ENCODE measurements at regions not wholly inside any gene's neighbourhood (a gene's known extent, or its start where the extent isn't known, plus 50 kb on each side); places are given as distances from the start of the nearest gene placed in this dataset.

- no peaks in the 10 kb centered on the region for H4K20me1 ChIP-seq (ENCODE audit: insufficient read depth)
- H3K4me3 ChIP-seq (ENCODE audit: low read length): no peak overlapping the region
- no peaks in the 10 kb centered on the region for H3K9me3 ChIP-seq (ENCODE audit: low read length)
- H3K9ac ChIP-seq (ENCODE audit: low read length): no peak overlapping the region
- no peak for TF ChIP-seq SMC3 (conservative IDR thresholded peaks at IDR 0.05; ENCODE audit: poor library complexity)
- TF ChIP-seq CTCF (IDR thresholded peaks at IDR 0.05; ENCODE audit: poor library complexity, severe bottlenecking): no peak
- TF ChIP-seq MXI1 (conservative IDR thresholded peaks at IDR 0.05; ENCODE audit: poor library complexity, severe bottlenecking): no peak
- no peak for TF ChIP-seq TAF1 (IDR thresholded peaks at IDR 0.05; ENCODE audit: low read depth)
- TF ChIP-seq POLR2AphosphoS5 (IDR thresholded peaks at IDR 0.05): no peak
- no peak for TF ChIP-seq RAD21 (conservative IDR thresholded peaks at IDR 0.05)
- no peak for TF ChIP-seq EZH2 (IDR thresholded peaks at IDR 0.05; ENCODE audit: borderline replicate concordance, insufficient read depth, low read length, poor library complexity, severe bottlenecking)
- TF ChIP-seq REST (IDR thresholded peaks at IDR 0.05; ENCODE audit: borderline replicate concordance): no peak
- TF ChIP-seq EP300 (conservative IDR thresholded peaks at IDR 0.05; ENCODE audit: poor library complexity, severe bottlenecking): no peak
- H3K36me3 ChIP-seq (ENCODE audit: insufficient read depth, low read length): no peaks in the 10 kb centered on the region
- H3K27me3 ChIP-seq (ENCODE audit: insufficient read depth, low read depth, low read length): no peaks in the 10 kb centered on the region
- H3K79me2 ChIP-seq (replicated peaks; ENCODE audit: insufficient read depth, low read length): no peaks in the 10 kb centered on the region
- no peak overlapping the region for H3K4me2 ChIP-seq (ENCODE audit: low read length)
- no peak overlapping the region for H3K27ac ChIP-seq (ENCODE audit: low read length)
- no peaks in the 10 kb centered on the region for H3K9me2 ChIP-seq (ENCODE audit: insufficient read depth, low read length)
- no peaks in the 10 kb centered on the region for H3F3A ChIP-seq (ENCODE audit: insufficient read depth, low read length, poor library complexity, severe bottlenecking)
- no peak overlapping the region for H2AFZ ChIP-seq (ENCODE audit: low read depth, low read length)
Observed at GRCh38 chr2:36193680-36194079, 161.9 kb upstream of the CRIM1 start.

GRCh38 chr2:36192983-36193382 is 162.6 kb upstream of the CRIM1 start:
- no peak overlapping the region for H3K4me2 ChIP-seq (ENCODE audit: low read length)
- H2AFZ ChIP-seq (ENCODE audit: low read depth, low read length): no peak overlapping the region
- H3K4me3 ChIP-seq (ENCODE audit: low read length): no peak overlapping the region
- no peaks in the 10 kb centered on the region for H3K9me2 ChIP-seq (ENCODE audit: insufficient read depth, low read length)
- H3K79me2 ChIP-seq (replicated peaks; ENCODE audit: insufficient read depth, low read length): no peaks in the 10 kb centered on the region
- no peaks in the 10 kb centered on the region for H3K27me3 ChIP-seq (ENCODE audit: insufficient read depth, low read depth, low read length)
- H3F3A ChIP-seq (ENCODE audit: insufficient read depth, low read length, poor library complexity, severe bottlenecking): no peaks in the 10 kb centered on the region
- H3K36me3 ChIP-seq (ENCODE audit: insufficient read depth, low read length): no peaks in the 10 kb centered on the region
- H3K9me3 ChIP-seq (ENCODE audit: low read length): no peaks in the 10 kb centered on the region
- H3K27ac ChIP-seq (ENCODE audit: low read length): no peak overlapping the region
- no peak overlapping the region for H3K9ac ChIP-seq (ENCODE audit: low read length)
- no peaks in the 10 kb centered on the region for H4K20me1 ChIP-seq (ENCODE audit: insufficient read depth)
- no peak for TF ChIP-seq REST (IDR thresholded peaks at IDR 0.05; ENCODE audit: borderline replicate concordance)
- TF ChIP-seq CTCF (IDR thresholded peaks at IDR 0.05; ENCODE audit: poor library complexity, severe bottlenecking): no peak
- TF ChIP-seq EZH2 (IDR thresholded peaks at IDR 0.05; ENCODE audit: borderline replicate concordance, insufficient read depth, low read length, poor library complexity, severe bottlenecking): no peak
- TF ChIP-seq MXI1 (conservative IDR thresholded peaks at IDR 0.05; ENCODE audit: poor library complexity, severe bottlenecking): no peak
- no peak for TF ChIP-seq SMC3 (conservative IDR thresholded peaks at IDR 0.05; ENCODE audit: poor library complexity)
- TF ChIP-seq POLR2AphosphoS5 (IDR thresholded peaks at IDR 0.05): no peak
- TF ChIP-seq TAF1 (IDR thresholded peaks at IDR 0.05; ENCODE audit: low read depth): no peak
- TF ChIP-seq EP300 (conservative IDR thresholded peaks at IDR 0.05; ENCODE audit: poor library complexity, severe bottlenecking): no peak
- no peak for TF ChIP-seq RAD21 (conservative IDR thresholded peaks at IDR 0.05)
